Retina (tissue), 1 donor: ENCODE measurements at regions not wholly inside any gene's neighbourhood (a gene's known extent, or its start where the extent isn't known, plus 50 kb on each side); places are given as distances from the start of the nearest gene placed in this dataset.
"Not testable (repeated sequence)": the region's sequence is repeated elsewhere in the genome, so short reads cannot be mapped to it uniquely, and the experiment has no call there.

Source experiments
- DNase-seq: peaks from one replicate; pipeline ENCODE4 v3.0.0-alpha.2; 2016

GRCh38 chr4:22630161-22630975, 62.4 kb upstream of the GBA3 start:
- DNase-seq = peak; percentile 68

- DNase-seq = not testable (repeated sequence)
Observed at GRCh38 chr4:22631167-22631566, 61.6 kb upstream of the GBA3 start.

- no peak for DNase-seq
Observed at GRCh38 chr4:22634541-22635181, 58.1 kb upstream of the GBA3 start.

- not testable (repeated sequence) for DNase-seq
Observed at GRCh38 chr4:22635182-22635549, 57.6 kb upstream of the GBA3 start.

GRCh38 chr4:22635692-22636091, 57.0 kb upstream of the GBA3 start:
- DNase-seq = no peak

- DNase-seq = no peak
Observed at GRCh38 chr4:22637306-22637705, 55.4 kb upstream of the GBA3 start.
